ENCODE measurements at regions not wholly inside any gene's neighbourhood (a gene's known extent, or its start where the extent isn't known, plus 50 kb on each side); places are given as distances from the start of the nearest gene placed in this dataset.

DNA sequence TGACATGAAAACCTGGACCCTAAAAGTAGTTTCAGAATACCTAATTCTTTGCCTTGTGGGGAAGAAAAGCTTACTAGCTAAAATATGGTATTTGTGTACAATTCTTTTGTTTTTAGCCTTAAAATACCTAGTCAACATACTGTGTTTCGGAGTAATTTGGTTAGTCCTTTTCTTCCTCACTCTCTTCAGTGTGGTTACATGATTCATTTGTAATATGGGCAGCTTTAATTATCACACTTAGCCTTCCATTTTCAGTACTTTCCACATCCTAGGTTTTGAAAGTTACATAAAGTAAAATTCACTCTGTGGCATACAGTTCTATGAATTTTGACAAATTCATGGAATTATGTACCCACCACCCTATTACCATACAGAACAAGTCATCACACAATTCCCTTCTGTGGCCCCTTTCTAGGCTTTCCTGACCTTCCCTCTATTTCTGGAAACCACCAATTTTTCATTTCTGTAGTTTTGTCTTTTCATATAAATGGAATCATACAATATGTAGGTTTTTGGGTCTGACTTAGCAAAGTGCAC is 96.2 kb downstream of the EMX2 start:
- Histone ChIP-seq H3K9me2 (ENCODE audit: insufficient read depth) (no peaks in the 10 kb centered on the region), H3K27me3 (ENCODE audit: insufficient read depth) (no peaks in the 10 kb centered on the region), H3F3A (replicated peaks; ENCODE audit: low read depth) (no peaks in the 10 kb centered on the region), H3K27ac (ENCODE audit: low read depth) (no peak overlapping the region), H3K36me3 (ENCODE audit: insufficient read depth) (no peaks in the 10 kb centered on the region), H4K20me1 (replicated peaks; ENCODE audit: insufficient read depth) (no peaks in the 10 kb centered on the region), H3K79me2 (replicated peaks; ENCODE audit: insufficient read depth) (no peaks in the 10 kb centered on the region), H3K4me3 (no peak overlapping the region), H3K4me1 (ENCODE audit: insufficient read depth) (no peaks in the 10 kb centered on the region), H2AFZ (no peak overlapping the region), H3K4me2 (no peak overlapping the region)
- no peaks in the 10 kb centered on the region for H3K4me1 Mint-ChIP-seq
- peaks cover 4% of the 10 kb centered on the region for H3K27me3 Mint-ChIP-seq (ENCODE audit: insufficient read depth, low read depth, poor library complexity)
- ATAC-seq: no peak
- no peak for DNase-seq (ENCODE audit: low spot score)
- no peak for TF ChIP-seq CREB1 (CRISPR knock-in tag; IDR thresholded peaks at IDR 0.05; ENCODE audit: low read depth)
- TF ChIP-seq, protein P1, sequence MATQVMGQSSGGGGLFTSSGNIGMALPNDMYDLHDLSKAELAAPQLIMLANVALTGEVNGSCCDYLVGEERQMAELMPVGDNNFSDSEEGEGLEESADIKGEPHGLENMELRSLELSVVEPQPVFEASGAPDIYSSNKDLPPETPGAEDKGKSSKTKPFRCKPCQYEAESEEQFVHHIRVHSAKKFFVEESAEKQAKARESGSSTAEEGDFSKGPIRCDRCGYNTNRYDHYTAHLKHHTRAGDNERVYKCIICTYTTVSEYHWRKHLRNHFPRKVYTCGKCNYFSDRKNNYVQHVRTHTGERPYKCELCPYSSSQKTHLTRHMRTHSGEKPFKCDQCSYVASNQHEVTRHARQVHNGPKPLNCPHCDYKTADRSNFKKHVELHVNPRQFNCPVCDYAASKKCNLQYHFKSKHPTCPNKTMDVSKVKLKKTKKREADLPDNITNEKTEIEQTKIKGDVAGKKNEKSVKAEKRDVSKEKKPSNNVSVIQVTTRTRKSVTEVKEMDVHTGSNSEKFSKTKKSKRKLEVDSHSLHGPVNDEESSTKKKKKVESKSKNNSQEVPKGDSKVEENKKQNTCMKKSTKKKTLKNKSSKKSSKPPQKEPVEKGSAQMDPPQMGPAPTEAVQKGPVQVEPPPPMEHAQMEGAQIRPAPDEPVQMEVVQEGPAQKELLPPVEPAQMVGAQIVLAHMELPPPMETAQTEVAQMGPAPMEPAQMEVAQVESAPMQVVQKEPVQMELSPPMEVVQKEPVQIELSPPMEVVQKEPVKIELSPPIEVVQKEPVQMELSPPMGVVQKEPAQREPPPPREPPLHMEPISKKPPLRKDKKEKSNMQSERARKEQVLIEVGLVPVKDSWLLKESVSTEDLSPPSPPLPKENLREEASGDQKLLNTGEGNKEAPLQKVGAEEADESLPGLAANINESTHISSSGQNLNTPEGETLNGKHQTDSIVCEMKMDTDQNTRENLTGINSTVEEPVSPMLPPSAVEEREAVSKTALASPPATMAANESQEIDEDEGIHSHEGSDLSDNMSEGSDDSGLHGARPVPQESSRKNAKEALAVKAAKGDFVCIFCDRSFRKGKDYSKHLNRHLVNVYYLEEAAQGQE (IDR thresholded peaks at IDR 0.05; ENCODE audit: unreplicated experiment): no peak
- TF ChIP-seq, protein P2, sequence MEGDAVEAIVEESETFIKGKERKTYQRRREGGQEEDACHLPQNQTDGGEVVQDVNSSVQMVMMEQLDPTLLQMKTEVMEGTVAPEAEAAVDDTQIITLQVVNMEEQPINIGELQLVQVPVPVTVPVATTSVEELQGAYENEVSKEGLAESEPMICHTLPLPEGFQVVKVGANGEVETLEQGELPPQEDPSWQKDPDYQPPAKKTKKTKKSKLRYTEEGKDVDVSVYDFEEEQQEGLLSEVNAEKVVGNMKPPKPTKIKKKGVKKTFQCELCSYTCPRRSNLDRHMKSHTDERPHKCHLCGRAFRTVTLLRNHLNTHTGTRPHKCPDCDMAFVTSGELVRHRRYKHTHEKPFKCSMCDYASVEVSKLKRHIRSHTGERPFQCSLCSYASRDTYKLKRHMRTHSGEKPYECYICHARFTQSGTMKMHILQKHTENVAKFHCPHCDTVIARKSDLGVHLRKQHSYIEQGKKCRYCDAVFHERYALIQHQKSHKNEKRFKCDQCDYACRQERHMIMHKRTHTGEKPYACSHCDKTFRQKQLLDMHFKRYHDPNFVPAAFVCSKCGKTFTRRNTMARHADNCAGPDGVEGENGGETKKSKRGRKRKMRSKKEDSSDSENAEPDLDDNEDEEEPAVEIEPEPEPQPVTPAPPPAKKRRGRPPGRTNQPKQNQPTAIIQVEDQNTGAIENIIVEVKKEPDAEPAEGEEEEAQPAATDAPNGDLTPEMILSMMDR (conservative IDR thresholded peaks at IDR 0.05; ENCODE audit: low read depth in 2 of 2): no peak
- TF ChIP-seq, protein P3, sequence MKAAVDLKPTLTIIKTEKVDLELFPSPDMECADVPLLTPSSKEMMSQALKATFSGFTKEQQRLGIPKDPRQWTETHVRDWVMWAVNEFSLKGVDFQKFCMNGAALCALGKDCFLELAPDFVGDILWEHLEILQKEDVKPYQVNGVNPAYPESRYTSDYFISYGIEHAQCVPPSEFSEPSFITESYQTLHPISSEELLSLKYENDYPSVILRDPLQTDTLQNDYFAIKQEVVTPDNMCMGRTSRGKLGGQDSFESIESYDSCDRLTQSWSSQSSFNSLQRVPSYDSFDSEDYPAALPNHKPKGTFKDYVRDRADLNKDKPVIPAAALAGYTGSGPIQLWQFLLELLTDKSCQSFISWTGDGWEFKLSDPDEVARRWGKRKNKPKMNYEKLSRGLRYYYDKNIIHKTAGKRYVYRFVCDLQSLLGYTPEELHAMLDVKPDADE (IDR thresholded peaks at IDR 0.05): no peak
- TF ChIP-seq POLR2AphosphoS5 (IDR thresholded peaks at IDR 0.05; ENCODE audit: low read depth): no peak
- H3K9me3 Mint-ChIP-seq: no peaks in the 10 kb centered on the region
- H3K27ac Mint-ChIP-seq: no peak overlapping the region
- H3K4me3 Mint-ChIP-seq: no peak overlapping the region
- no peaks in the 10 kb centered on the region for H3K36me3 Mint-ChIP-seq (ENCODE audit: low read depth)

DNA sequence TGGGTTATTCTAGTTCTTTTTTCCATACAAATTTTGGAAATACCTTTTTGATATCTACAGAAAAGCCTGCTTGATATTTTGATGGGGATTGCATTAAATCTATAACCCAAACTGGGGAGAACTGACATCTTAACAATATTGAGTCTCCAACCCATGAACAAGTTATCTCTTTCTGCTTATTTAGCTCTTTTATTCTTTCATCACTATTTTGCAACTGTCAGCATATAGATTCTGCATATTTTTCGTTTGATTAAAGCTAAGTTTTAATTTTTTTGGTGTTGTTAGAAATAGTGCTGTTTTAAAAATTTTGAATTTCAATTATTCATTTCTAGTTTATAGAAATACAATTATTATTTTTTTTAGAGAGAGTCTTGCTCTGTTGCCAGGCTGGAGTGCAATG is 97.9 kb downstream of the EMX2 start:
- Mint-ChIP-seq H3K36me3 (ENCODE audit: low read depth) (no peaks in the 10 kb centered on the region), H3K9me3 (no peaks in the 10 kb centered on the region), H3K4me3 (no peak overlapping the region), H3K27me3 (ENCODE audit: insufficient read depth, low read depth, poor library complexity) (no peaks in the 10 kb centered on the region), H3K27ac (no peak overlapping the region), H3K4me1 (no peaks in the 10 kb centered on the region)
- no peak overlapping the region for H3K4me3 ChIP-seq
- H3K4me1 ChIP-seq (ENCODE audit: insufficient read depth): no peaks in the 10 kb centered on the region
- no peaks in the 10 kb centered on the region for H4K20me1 ChIP-seq (replicated peaks; ENCODE audit: insufficient read depth)
- no peak overlapping the region for H3K27ac ChIP-seq (ENCODE audit: low read depth)
- H3K9me2 ChIP-seq (ENCODE audit: insufficient read depth): no peaks in the 10 kb centered on the region
- DNase-seq (ENCODE audit: low spot score) (no peak), ATAC-seq (no peak)
- no peaks in the 10 kb centered on the region for H3K79me2 ChIP-seq (replicated peaks; ENCODE audit: insufficient read depth)
- H3K4me2 ChIP-seq: no peak overlapping the region
- H3F3A ChIP-seq (replicated peaks; ENCODE audit: low read depth): no peaks in the 10 kb centered on the region
- H3K27me3 ChIP-seq (ENCODE audit: insufficient read depth): no peaks in the 10 kb centered on the region
- H2AFZ ChIP-seq: no peak overlapping the region
- no peaks in the 10 kb centered on the region for H3K36me3 ChIP-seq (ENCODE audit: insufficient read depth)
- no peak for TF ChIP-seq EZH2phosphoT487 (IDR thresholded peaks at IDR 0.05; ENCODE audit: unreplicated experiment)
- no peak for TF ChIP-seq STAT1 (IDR thresholded peaks at IDR 0.05; ENCODE audit: unreplicated experiment)
- no peak for TF ChIP-seq NANOG (IDR thresholded peaks at IDR 0.05; ENCODE audit: borderline replicate concordance)
- TF ChIP-seq, protein P3 (IDR thresholded peaks at IDR 0.05): no peak
- no peak for TF ChIP-seq ZNF114 (CRISPR knock-in tag; IDR thresholded peaks at IDR 0.05)
- TF ChIP-seq ZNF331 (CRISPR knock-in tag; IDR thresholded peaks at IDR 0.05; ENCODE audit: low read depth): no peak
- no peak for TF ChIP-seq JUNB (IDR thresholded peaks at IDR 0.05; ENCODE audit: unreplicated experiment)
- TF ChIP-seq, protein P2 (conservative IDR thresholded peaks at IDR 0.05; ENCODE audit: low read depth in 2 of 2): no peak
- TF ChIP-seq CREB1 (CRISPR knock-in tag; IDR thresholded peaks at IDR 0.05; ENCODE audit: low read depth): no peak

Data from GM23338 (cell line).